SIG-M5 treated with dmso at 0.1 percent for 504 hours (cell line): ENCODE measurements at regions not wholly inside any gene's neighbourhood (a gene's known extent, or its start where the extent isn't known, plus 50 kb on each side); places are given as distances from the start of the nearest gene placed in this dataset.

Experiments
- DNase-seq: peaks from one replicate; lab custom pipeline; 2025; ENCODE audit not compliant: unreplicated experiment; lab: John Stamatoyannopoulos, UW

GRCh38 chr20:40545478-40545877 is 143.6 kb downstream of the MAFB start:
- no peak for DNase-seq

- no peak for DNase-seq
Observed at GRCh38 chr20:40542065-40542464, 147.0 kb downstream of the MAFB start.

GRCh38 chr20:40540166-40540565 is 148.9 kb downstream of the MAFB start:
- DNase-seq: no peak

GRCh38 chr20:40538131-40538530 is 150.9 kb downstream of the MAFB start:
- DNase-seq: no peak

- DNase-seq: no peak
Observed at GRCh38 chr20:40536808-40537207, 152.2 kb downstream of the MAFB start.

- DNase-seq: no peak
Observed at GRCh38 chr20:40535816-40536215, 153.2 kb downstream of the MAFB start.

- no peak for DNase-seq
Observed at GRCh38 chr20:40532103-40532502, 156.9 kb downstream of the MAFB start.

- DNase-seq: no peak
Observed at GRCh38 chr20:40525351-40525750, 163.7 kb downstream of the MAFB start.

- DNase-seq: no peak
Observed at GRCh38 chr20:40524071-40524470, 165.0 kb downstream of the MAFB start.

- DNase-seq: no peak
Observed at GRCh38 chr20:40522405-40522804, 166.6 kb downstream of the MAFB start.

GRCh38 chr20:40521962-40522361 is 167.1 kb downstream of the MAFB start:
- DNase-seq: no peak

GRCh38 chr20:40519918-40520317 is 169.1 kb downstream of the MAFB start:
- DNase-seq: no peak

GRCh38 chr20:40512994-40513393 is 176.0 kb downstream of the MAFB start:
- no peak for DNase-seq

- DNase-seq: no peak
Observed at GRCh38 chr20:40512591-40512990, 176.4 kb downstream of the MAFB start.

GRCh38 chr20:40511478-40511877 is 177.6 kb downstream of the MAFB start:
- DNase-seq: no peak

- no peak for DNase-seq
Observed at GRCh38 chr20:40510622-40511021, 178.4 kb downstream of the MAFB start.

- no peak for DNase-seq
Observed at GRCh38 chr20:40508821-40509220, 180.2 kb downstream of the MAFB start.

- DNase-seq: peak; percentile 98
Observed at GRCh38 chr20:40506537-40506939, 182.5 kb downstream of the MAFB start.

- DNase-seq: no peak
Observed at GRCh38 chr20:40503119-40503518, 185.9 kb downstream of the MAFB start.

- DNase-seq: no peak
Observed at GRCh38 chr20:40502576-40502975, 186.5 kb downstream of the MAFB start.

GRCh38 chr20:40499391-40499790 is 189.6 kb downstream of the MAFB start:
- DNase-seq: no peak

GRCh38 chr20:40497899-40498691 is 190.9 kb downstream of the MAFB start:
- peak; percentile 100 for DNase-seq

GRCh38 chr20:40495956-40496355 is 193.1 kb downstream of the MAFB start:
- no peak for DNase-seq
